GM19043 (cell line): ENCODE measurements at regions not wholly inside any gene's neighbourhood (a gene's known extent, or its start where the extent isn't known, plus 50 kb on each side); places are given as distances from the start of the nearest gene placed in this dataset.

Source experiments
- ATAC-seq: cut with Tn5 transposase; IDR thresholded peaks from one replicate; pipeline ENCODE4 v1.9.1; 2021; ENCODE audit warnings: low read depth; ENCODE audit not compliant: unreplicated experiment

- ATAC-seq: no peak
Measured at GRCh38 chr12:127728729-127729128, 538.2 kb upstream of the TMEM132C start.

- ATAC-seq: no peak
Measured at GRCh38 chr12:127729381-127729780, 537.6 kb upstream of the TMEM132C start.

GRCh38 chr12:127731657-127732056, 535.3 kb upstream of the TMEM132C start:
- ATAC-seq: no peak

- ATAC-seq: no peak
Measured at GRCh38 chr12:127742231-127742630, 524.7 kb upstream of the TMEM132C start.

GRCh38 chr12:127745469-127746212, 521.3 kb upstream of the TMEM132C start:
- ATAC-seq: no peak

GRCh38 chr12:127749416-127749815, 517.6 kb upstream of the TMEM132C start:
- ATAC-seq: no peak

GRCh38 chr12:127750076-127750840, 516.7 kb upstream of the TMEM132C start:
- no peak for ATAC-seq

- ATAC-seq: no peak
Measured at GRCh38 chr12:127752802-127753201, 514.2 kb upstream of the TMEM132C start.

GRCh38 chr12:127760357-127760756, 506.6 kb upstream of the TMEM132C start:
- no peak for ATAC-seq

- ATAC-seq: no peak
Measured at GRCh38 chr12:127760996-127761395, 506.0 kb upstream of the TMEM132C start.

- ATAC-seq: no peak
Measured at GRCh38 chr12:127761880-127762279, 505.1 kb upstream of the TMEM132C start.

- no peak for ATAC-seq
Measured at GRCh38 chr12:127767656-127768055, 499.3 kb upstream of the TMEM132C start.

- ATAC-seq: no peak
Measured at GRCh38 chr12:127770118-127770517, 496.9 kb upstream of the TMEM132C start.

GRCh38 chr12:127771546-127771945, 495.4 kb upstream of the TMEM132C start:
- ATAC-seq: no peak

- no peak for ATAC-seq
Measured at GRCh38 chr12:127773520-127773919, 493.4 kb upstream of the TMEM132C start.

- ATAC-seq: no peak
Measured at GRCh38 chr12:127774828-127775227, 492.1 kb upstream of the TMEM132C start.

GRCh38 chr12:127779301-127780045, 487.5 kb upstream of the TMEM132C start:
- no peak for ATAC-seq

- no peak for ATAC-seq
Measured at GRCh38 chr12:127780881-127781280, 486.1 kb upstream of the TMEM132C start.

- ATAC-seq: no peak
Measured at GRCh38 chr12:127781336-127781735, 485.6 kb upstream of the TMEM132C start.

GRCh38 chr12:127785540-127785939, 481.4 kb upstream of the TMEM132C start:
- ATAC-seq: no peak

GRCh38 chr12:127785986-127786590, 480.9 kb upstream of the TMEM132C start:
- ATAC-seq: no peak
